ENCODE measurements at regions not wholly inside any gene's neighbourhood (a gene's known extent, or its start where the extent isn't known, plus 50 kb on each side); places are given as distances from the start of the nearest gene placed in this dataset.

- TF ChIP-seq CREB5 (CRISPR knock-in tag; IDR thresholded peaks at IDR 0.05; ENCODE audit: low read depth) = no peak
- ATAC-seq = no peak
Observed at GRCh38 chr16:9644258-9644657, 538.0 kb downstream of the GRIN2A start.

GRCh38 chr16:9645911-9646310 is 536.3 kb downstream of the GRIN2A start:
- no peak for ATAC-seq

GRCh38 chr16:9647981-9648701 is 534.1 kb downstream of the GRIN2A start:
- TF ChIP-seq RARB (CRISPR knock-in tag; IDR thresholded peaks at IDR 0.05) (no peak), ZNF8 (CRISPR knock-in tag; IDR thresholded peaks at IDR 0.05) (no peak), CSRNP3 (CRISPR knock-in tag; IDR thresholded peaks at IDR 0.05) (no peak), BACH2 (CRISPR knock-in tag; IDR thresholded peaks at IDR 0.05; ENCODE audit: borderline replicate concordance) (no peak), ZFP30 (CRISPR knock-in tag; IDR thresholded peaks at IDR 0.05) (no peak), ZNF565 (CRISPR knock-in tag; conservative IDR thresholded peaks at IDR 0.05; ENCODE audit: low read depth) (no peak), OSR1 (CRISPR knock-in tag; IDR thresholded peaks at IDR 0.05) (no peak), TOX (CRISPR knock-in tag; IDR thresholded peaks at IDR 0.05; ENCODE audit: borderline replicate concordance) (no peak)
- ATAC-seq = no peak

More at GRCh38 chr16:9645911-9646310, 536.3 kb downstream of the GRIN2A start:
- TF ChIP-seq POU6F1 (CRISPR knock-in tag; IDR thresholded peaks at IDR 0.05; ENCODE audit: borderline replicate concordance, low read depth) (no peak), ISL1 (CRISPR knock-in tag; IDR thresholded peaks at IDR 0.05) (no peak)

- ATAC-seq = no peak
- no peak for TF ChIP-seq ARNTL (CRISPR knock-in tag; IDR thresholded peaks at IDR 0.05; ENCODE audit: borderline replicate concordance, low read depth)
- TF ChIP-seq ZFP30 (CRISPR knock-in tag; IDR thresholded peaks at IDR 0.05) = no peak
- TF ChIP-seq POU6F1 (CRISPR knock-in tag; IDR thresholded peaks at IDR 0.05; ENCODE audit: borderline replicate concordance, low read depth) = no peak
- no peak for TF ChIP-seq OSR1 (CRISPR knock-in tag; IDR thresholded peaks at IDR 0.05)
- TF ChIP-seq CSDC2 (CRISPR knock-in tag; IDR thresholded peaks at IDR 0.05) = no peak
- TF ChIP-seq SNAI2 (CRISPR knock-in tag; IDR thresholded peaks at IDR 0.05) = no peak
- no peak for TF ChIP-seq CSRNP3 (CRISPR knock-in tag; IDR thresholded peaks at IDR 0.05)
- no peak for TF ChIP-seq TSHZ2 (CRISPR knock-in tag; IDR thresholded peaks at IDR 0.05)
- TF ChIP-seq ZFP3 (CRISPR knock-in tag; IDR thresholded peaks at IDR 0.05) = no peak
- no peak for TF ChIP-seq PPARA (CRISPR knock-in tag; IDR thresholded peaks at IDR 0.05; ENCODE audit: borderline replicate concordance)
Observed at GRCh38 chr16:9650284-9650683, 531.9 kb downstream of the GRIN2A start.

Data from SK-N-SH treated with all-trans-retinoic acid at 6 μM for 48 hours (cell line).